Middle frontal gyrus (tissue), 1 donor: ENCODE measurements at regions not wholly inside any gene's neighbourhood (a gene's known extent, or its start where the extent isn't known, plus 50 kb on each side); places are given as distances from the start of the nearest gene placed in this dataset.

Experiments
- DNase-seq: peaks from one replicate; pipeline ENCODE4 v3.0.0-alpha.2; 2015; ENCODE audit warnings: low spot score; ENCODE audit errors: extremely low spot score

DNA sequence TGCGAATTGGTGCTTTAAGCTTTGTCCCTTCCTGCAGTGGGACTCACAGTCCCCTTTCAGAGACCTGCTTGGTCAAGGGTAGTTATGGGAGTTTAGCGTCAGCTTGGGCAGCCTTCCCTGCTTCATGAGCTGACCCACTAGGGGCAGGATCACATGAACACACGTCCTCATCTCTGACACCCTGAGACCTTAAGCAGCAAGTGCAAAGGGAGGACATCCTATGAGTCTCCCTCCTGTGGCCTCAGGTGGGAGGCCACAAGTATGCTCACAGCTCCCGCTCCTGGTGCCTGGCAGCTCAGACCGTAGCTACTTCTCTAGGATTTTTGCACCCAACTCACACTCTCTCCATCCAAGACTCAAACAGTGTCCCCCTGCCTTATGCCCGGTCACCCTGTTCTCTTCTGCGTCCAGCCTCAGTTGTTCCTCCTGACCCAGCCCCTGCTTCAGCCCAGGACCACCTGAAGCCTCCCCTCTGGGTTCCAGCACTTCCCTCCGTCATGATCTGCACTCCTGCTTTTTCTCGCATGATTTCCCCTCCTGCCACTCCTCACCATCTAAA lies 136.6 kb upstream of the FAM20C start:
- no peak for DNase-seq

DNA sequence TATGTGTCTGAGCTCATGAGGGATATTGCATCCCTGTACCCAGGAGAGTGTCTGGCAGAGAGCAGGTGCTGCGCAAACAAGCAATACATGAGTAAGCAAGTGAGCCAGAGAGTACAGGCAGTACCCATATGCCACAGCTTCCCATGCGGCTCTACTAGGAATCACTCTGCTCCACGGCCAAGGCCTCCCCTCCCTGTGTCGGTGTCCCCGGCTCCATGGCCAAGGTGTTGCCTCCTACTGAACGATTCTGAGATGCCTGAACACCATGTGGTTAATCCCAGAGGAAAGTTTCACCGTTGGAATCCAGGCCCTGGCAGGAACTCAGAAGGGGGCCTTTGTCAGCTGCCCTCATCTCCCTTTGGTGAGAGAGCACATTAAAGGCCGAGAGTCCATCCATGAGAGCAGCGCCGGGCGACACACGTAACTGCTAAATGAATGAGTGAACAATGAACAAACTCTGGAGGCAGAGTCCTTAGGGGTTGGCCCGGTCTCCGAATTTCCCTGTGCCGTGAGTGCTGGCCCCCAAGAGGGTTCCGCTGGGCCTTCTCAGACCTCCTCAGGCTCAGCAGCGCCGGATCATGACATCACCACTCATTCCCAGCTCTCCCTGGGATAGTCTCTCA lies 136.0 kb upstream of the FAM20C start:
- no peak for DNase-seq

DNA sequence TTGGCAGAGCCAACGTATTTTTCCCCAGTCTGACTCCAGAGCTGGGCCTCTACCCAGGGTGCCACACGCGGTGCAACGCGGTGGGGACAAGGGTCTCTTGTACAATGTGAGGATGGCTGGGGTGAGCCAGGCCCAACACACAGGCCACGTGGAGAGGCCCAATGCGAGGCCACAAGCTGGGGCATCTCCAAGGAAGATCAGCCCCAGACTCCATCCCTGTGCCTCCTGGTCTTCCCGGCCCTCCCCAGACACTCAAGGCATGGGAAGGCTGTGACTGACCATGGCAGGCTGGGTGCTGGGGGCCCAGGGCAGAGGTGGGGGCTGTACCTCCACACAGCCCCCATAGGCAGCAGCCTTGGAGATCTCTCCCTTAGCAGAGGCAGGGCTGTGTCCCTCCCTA lies 135.3 kb upstream of the FAM20C start:
- DNase-seq = no peak

DNA sequence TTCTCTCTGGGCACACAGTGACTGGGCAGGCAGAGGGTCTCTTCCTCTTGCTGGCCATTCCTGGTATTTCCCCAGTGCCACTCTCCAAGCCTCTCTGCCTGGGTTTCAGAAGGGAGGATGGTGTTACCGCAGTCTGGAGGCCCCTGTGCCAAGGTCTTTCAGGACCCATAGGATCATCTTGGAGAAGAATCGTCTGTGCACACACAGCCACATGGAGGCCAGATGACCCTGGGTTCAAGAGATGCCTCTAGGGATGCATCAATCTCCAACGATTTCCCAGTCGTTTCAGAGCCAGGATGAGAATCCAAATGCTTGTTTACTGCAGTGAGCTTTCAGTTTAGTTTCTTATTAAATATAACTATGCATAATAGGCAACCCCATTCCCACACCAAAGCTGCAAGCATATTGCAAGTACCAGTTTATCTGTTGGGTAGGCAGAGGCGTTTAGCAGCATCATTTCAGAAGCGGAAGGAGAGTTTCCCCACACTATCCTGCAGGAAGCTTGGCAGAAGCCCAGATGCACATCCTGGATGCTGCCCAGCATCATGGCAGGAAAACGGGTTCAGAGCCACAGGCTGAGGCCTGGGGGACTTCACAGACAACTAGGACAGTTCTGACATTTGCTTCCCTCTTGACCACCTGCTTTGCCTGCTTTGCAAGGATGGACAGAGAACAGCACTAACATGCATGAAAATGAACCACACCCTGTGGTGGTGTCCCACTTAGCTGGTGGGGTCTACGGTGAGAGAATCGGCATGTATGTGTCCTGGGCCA lies 134.7 kb upstream of the FAM20C start:
- no peak for DNase-seq

DNA sequence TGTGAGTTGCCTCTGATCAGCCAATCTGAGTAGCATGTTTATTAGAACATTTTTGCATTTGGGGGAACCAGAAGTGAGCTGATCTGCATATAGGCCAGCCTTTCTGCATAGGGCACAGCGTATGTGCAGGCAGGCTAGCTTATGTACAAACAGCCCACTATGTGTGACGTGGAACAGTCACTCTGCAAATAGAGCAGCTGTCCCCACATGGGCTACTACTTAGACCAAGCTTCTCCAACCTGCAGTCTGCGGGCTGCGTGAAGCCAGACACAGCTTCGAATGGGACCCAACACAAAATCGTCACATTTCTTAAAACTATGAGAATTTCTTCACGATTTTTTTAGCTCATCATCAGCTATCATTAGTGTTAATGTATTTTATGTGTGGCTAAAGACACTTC lies 134.1 kb upstream of the FAM20C start:
- DNase-seq = no peak

DNA sequence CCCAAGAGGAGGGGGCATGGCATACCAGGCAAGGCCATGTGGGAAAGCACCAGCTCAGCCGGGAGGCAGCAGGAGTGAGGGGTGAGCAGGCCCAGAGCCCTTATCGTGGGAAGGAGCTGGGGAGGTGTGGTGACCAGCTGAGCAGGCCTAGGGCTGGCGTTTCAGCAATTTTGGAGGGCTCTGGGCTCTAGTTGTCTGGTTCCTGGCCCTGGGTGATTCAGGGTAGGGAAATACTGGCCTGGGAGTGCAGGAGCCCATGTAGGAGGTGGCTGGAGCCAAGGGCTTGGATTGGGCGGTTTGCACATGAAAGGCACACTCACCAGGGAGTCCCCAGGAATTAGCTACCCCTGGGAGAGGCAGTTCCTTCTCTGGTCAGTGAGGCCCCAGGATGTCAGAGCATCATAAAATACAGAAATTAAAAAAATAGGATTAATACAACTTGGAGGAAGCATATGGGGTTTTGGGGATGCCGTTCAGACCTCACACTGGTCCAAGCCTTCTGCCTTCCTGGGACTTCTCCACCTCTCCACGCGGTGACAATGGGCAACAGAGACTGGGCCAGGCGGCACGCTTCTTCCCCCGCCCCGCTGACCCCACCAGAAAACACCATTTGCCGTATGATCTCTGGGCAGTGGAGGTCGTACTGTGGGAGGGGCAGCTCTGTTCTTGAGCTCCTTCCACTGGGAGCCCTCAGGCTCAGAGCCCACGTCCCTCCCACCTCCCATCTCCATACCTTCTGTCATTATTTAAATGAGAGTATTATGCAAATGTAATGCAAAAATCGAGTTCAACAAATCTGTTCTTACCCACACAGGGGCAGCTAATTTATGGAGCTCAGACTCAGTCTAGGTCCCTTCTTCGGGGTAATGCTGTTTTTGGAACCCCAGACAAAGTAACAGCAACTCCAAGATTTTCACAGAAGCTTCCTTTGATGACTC lies 133.0 kb upstream of the FAM20C start:
- DNase-seq = no peak

GRCh38 chr7:60017-60675 lies 132.2 kb upstream of the FAM20C start:
- DNase-seq = no peak

DNA sequence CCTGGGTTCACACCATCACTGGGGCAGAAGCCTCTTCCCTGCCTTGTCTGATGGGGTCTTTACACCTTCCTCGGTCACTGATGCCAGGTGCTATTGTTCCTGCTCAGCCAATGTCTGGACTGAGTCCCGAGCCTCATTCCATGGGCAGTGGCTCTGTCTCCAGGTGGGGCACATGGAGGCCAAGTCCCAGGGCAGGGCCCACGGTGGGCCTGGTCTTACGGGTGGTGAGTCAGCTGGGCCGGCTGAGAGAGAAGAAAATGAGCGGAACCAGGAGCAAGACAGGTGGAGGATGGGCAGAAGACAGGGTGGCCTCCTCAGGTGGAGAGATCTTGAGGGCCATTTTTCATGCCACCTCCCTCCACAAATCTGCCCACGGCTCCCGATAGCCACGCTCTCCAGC lies 131.7 kb upstream of the FAM20C start:
- DNase-seq = no peak

GRCh38 chr7:61111-61510 lies 131.3 kb upstream of the FAM20C start:
- DNase-seq = no peak

DNA sequence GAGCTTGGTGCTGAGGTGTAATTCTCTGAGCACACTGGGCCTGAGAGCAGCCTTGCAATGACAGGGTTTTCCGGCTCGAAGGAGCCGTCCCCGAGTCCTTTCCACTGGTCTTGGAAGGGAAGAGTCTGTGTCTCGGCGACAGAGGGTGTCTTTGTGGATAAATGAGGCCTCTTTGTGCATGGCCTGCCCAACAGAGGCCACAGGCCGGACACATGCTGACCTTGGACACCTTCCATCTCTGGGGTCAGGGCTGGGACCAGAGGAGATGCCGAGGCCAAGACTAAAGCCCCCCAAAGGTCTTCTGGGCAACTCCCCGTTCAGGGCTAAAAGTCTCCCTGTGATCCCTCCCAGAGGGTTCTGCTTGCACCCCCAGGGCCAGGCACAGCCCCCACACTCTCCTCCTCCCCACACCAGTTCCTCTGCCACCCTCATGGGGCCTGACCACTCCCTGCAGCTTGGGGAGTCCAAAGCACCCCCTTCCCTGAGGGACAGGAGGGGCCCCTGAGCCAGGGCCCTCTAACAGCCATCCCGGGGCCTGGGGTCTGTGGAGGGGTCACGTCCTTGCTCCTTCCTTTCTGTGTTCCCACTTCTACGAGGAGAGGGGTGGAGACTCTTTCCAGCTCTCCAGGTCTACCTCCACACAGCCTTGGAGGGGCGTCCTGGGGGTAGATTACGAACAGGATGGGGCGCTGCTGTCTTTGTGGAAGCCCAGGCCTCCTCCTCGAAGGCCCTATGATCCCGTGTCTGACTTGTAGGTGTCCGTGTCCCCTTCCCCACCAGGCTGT lies 130.6 kb upstream of the FAM20C start:
- DNase-seq = no peak

DNA sequence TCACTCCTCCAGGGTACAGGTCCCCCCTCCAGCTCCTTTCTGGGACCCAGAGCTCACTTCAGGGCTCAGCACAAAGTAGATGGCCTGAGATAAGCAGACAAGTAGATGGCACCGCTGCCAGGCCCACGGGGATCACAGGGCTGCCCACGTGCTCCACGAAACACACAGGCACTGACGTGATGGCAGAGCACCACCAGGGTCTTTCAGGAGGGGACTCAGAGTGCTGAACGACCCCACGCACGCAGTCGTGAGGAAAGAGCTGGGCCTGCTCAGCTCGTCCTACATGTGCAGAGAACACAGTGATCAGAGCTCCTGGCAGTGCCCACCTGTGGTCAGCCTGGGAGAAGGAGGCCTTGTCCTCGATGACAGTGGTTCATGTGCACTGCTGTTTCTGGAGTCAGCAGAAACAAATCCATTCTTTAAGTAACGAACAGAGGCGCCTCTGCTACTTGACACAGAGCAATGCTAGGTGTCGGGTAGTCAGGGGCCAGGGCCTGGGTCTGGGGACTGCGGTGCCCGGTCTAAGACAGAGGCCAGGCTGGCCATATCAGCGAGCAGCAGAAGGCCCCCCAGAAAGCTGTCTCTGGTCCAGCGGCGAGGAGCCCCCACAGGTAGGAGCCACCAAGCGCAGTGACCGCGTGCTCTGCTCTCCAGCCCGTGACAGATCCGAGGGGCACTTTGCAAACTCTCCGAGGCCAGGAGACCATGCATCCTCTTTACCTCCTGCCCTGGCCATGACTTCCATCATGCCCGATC lies 129.8 kb upstream of the FAM20C start:
- DNase-seq = no peak

DNA sequence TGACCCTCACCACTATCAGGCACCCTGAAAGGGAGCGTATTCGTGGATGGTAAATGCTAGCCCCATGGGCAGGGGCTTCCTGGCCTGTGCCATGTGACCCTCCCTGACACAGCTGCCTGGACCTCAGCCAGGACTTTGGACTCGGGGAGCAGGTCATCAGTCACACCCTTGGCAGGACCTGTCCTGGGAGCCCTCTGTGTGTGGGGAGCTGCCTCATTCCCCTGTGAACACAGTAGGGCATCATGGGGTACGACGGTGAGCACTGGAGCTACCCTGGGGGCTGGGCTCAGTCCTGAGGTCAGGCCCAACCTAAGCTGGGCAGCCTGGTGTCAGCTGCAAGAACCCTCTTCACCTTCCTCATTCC lies 129.3 kb upstream of the FAM20C start:
- DNase-seq = no peak

GRCh38 chr7:63521-64021 lies 128.8 kb upstream of the FAM20C start:
- no peak for DNase-seq

DNA sequence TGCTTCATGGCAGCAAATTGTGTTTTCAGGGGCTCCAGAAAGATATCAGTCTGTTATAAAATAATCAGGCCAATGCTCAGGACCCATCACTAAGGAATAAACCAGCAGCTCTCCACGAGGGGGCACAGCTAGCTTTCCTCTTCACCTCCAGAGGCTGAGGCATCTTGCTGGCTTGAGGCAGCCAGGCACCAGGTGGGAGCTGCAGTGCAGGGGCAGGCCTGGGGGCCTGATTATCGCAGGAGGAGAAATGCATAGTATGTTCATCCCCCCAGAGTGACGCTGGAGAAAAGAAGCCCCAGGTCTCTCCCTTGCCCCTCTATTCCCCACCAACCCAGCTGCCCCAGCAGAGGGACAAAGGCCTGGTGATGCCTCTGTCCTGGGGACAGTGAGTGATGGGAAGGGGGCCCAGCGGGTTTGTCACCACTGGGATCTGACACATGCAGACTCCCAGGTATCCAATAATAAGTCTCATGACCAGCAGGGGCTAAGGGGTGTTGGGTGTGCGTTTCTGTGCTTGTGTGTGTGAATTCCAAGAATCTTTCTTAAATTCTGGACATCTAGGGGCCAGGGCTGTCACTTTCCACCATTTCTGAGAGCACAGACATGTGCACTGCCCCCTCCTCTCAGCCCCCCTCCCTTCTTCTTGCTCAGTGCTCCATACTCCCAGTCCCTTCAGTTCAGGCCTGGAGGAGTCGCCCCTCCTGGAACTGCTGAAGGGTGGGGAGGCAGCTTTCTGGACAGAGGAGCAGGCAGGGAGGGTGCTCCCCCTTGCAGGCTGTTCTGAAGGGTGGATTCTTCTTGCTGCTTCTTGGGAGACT lies 128.1 kb upstream of the FAM20C start:
- DNase-seq = peak; percentile 41

DNA sequence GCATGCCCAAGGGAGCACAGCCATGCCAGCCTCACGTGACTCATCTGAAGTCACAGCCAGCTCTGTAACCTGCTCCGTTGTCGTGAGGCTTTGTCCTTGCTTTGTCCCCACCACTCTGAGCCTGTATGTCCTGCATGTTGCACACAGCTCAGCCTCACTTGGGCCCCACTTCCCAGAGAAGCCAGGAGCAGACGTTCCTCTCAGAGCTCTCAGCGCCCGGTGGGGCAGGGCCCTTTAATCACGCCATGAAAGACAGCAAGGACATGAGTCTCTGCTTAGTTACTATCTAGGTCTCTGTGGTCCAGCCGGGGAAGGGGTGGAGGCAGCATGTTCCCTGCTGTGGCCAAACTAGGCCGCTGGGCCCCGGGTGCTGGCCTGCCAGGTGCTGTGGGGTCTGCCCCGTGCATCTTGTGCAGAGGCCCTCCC lies 127.4 kb upstream of the FAM20C start:
- no peak for DNase-seq

GRCh38 chr7:65554-65953 lies 126.8 kb upstream of the FAM20C start:
- no peak for DNase-seq

GRCh38 chr7:66296-66695 lies 126.1 kb upstream of the FAM20C start:
- no peak for DNase-seq

GRCh38 chr7:66741-67140 lies 125.6 kb upstream of the FAM20C start:
- DNase-seq = no peak
